HCT116 (cell line): ENCODE measurements at regions not wholly inside any gene's neighbourhood (a gene's known extent, or its start where the extent isn't known, plus 50 kb on each side); places are given as distances from the start of the nearest gene placed in this dataset.

Experiments used
- ATAC-seq: fragments of 200-7000 bp; cut with Tn5 transposase; 2 replicates; pipeline ENCODE4 v1.9.1; 2020; ENCODE audit warnings: mild to moderate bottlenecking, moderate library complexity
- BruUV-seq: library from RNA; stranded (reverse); fragments of 400-500 nt; replicated peaks from 2 replicates; lab custom pipeline; 2021; lab: Mats Ljungman, UMichigan
- CTCF ChIA-PET: fragments of 300-600 bp; sonication (Branson Sonifier 250); formaldehyde crosslinking; loops from one replicate; lab custom pipeline; 2021; ENCODE audit warnings: antibody characterized with exemption; lab: Charles Lee
- POLR2A ChIA-PET: fragments of 300-600, 350-600 bp; sonication (Branson Sonifier 250); formaldehyde crosslinking; loops from one replicate; lab custom pipeline; 2021; ENCODE audit warnings: antibody characterized with exemption; lab: Charles Lee
- RAD21 ChIA-PET, 2 experiments: fragments of 300-600 bp; sonication (Branson Sonifier 250); formaldehyde crosslinking; loops; one replicate each; lab custom pipeline; 2023; ENCODE audit warnings: low total read pairs in 2 of 2; ENCODE audit not compliant: uncharacterized antibody in 2 of 2, unreplicated experiment in 2 of 2, low non-redundant PET in 1 of 2; lab: Charles Lee
- DNase-seq: peaks from one replicate; pipeline ENCODE4 v3.0.0-alpha.2; 2010; ENCODE audit warnings: low read depth, low spot score
- H2AFZ ChIP-seq: fragments of 200-600 bp; shearing (Covaris generic), sonication (generic); 2 replicates; pipeline ENCODE4 v1.6.1; 2017; ENCODE audit warnings: low read depth, mixed run types, mixed read lengths, antibody characterized with exemption, low read length; ENCODE audit not compliant: poor library complexity, severe bottlenecking
- H3K27ac ChIP-seq: 2 replicates; pipeline ENCODE4 v1.5.1; 2012; ENCODE audit warnings: low read depth, low read length
- H3K27me3 ChIP-seq: fragments of 200-600 bp; sonication (generic); 2 replicates; pipeline ENCODE4 v1.6.1; 2016; ENCODE audit warnings: mixed run types, low read length, mixed read lengths; ENCODE audit not compliant: insufficient read depth
- H3K36me3 ChIP-seq, 2 experiments: fragments of 200-500 bp in 1 of 2; fragments of 200-600 bp in 1 of 2; sonication (Bioruptor generic) in 1 of 2; sonication (generic) in 1 of 2; 2 replicates each; pipeline versions ENCODE4 v1.5.1 to v1.6.1; 2014 to 2016; ENCODE audit warnings: low read length in 2 of 2, inconsistent platforms in 1 of 2, mixed read lengths in 1 of 2, mixed run types in 1 of 2; ENCODE audit not compliant: insufficient read depth in 2 of 2, control insufficient read depth in 1 of 2
- H3K4me1 ChIP-seq, 2 experiments: fragments of 200-600 bp in 1 of 2; sonication (generic) in 1 of 2; 2 replicates each; pipeline versions ENCODE4 v1.5.1 to v1.6.1; 2012 to 2017; ENCODE audit warnings: low read length in 2 of 2, inconsistent platforms in 1 of 2, mild to moderate bottlenecking in 1 of 2, mixed read lengths in 1 of 2, mixed run types in 1 of 2, moderate library complexity in 1 of 2; ENCODE audit not compliant: insufficient read depth in 2 of 2, control insufficient read depth in 1 of 2
- H3K4me2 ChIP-seq: fragments of 200-600 bp; sonication (generic); 2 replicates; pipeline ENCODE4 v1.6.1; 2017; ENCODE audit warnings: mixed run types, low read length, mixed read lengths
- H3K4me3 ChIP-seq, 2 experiments: fragments of 200-600 bp in 1 of 2; sonication (generic) in 1 of 2; replicated peaks in 1 of 2; 2 replicates each; pipeline ENCODE4 v1.5.1; 2011 to 2016; ENCODE audit warnings: low read length in 2 of 2, control low read depth in 1 of 2, low read depth in 1 of 2, mild to moderate bottlenecking in 1 of 2, mixed read lengths in 1 of 2, mixed run types in 1 of 2
- H3K79me2 ChIP-seq: fragments of 200-600 bp; sonication (generic); 2 replicates; pipeline ENCODE4 v1.6.1; 2017; ENCODE audit warnings: mild to moderate bottlenecking, mixed run types, low read length, moderate library complexity, mixed read lengths; ENCODE audit not compliant: insufficient read depth
- H3K9ac ChIP-seq: fragments of 200-600 bp; sonication (generic); 2 replicates; pipeline ENCODE4 v1.6.1; 2016; ENCODE audit warnings: low read length, mixed read lengths
- H3K9me2 ChIP-seq: fragments of 200-600 bp; sonication (generic), shearing (Covaris generic); 2 replicates; pipeline ENCODE4 v1.6.1; 2017; ENCODE audit warnings: mixed run types, mild to moderate bottlenecking, moderate library complexity; ENCODE audit not compliant: insufficient read depth
- H3K9me3 ChIP-seq, 2 experiments: fragments of 200-500 bp in 1 of 2; fragments of 200-600 bp in 1 of 2; sonication (Bioruptor generic) in 1 of 2; sonication (generic) in 1 of 2; 2 replicates each; pipeline ENCODE4 v1.6.1; 2014 to 2017; ENCODE audit warnings: low read length in 2 of 2, mixed read lengths in 2 of 2, inconsistent platforms in 1 of 2, low read depth in 1 of 2, mild to moderate bottlenecking in 1 of 2, mixed run types in 1 of 2, moderate library complexity in 1 of 2; ENCODE audit not compliant: control insufficient read depth in 1 of 2, insufficient read depth in 1 of 2
- H4K20me1 ChIP-seq: fragments of 200-600 bp; sonication (generic), shearing (Covaris generic); 2 replicates; pipeline ENCODE4 v1.6.1; 2017; ENCODE audit warnings: mixed run types, mild to moderate bottlenecking, moderate library complexity; ENCODE audit not compliant: insufficient read depth
- CBX3 ChIP-seq: IDR thresholded peaks from 2 replicates; pipeline ENCODE4 v1.6.1; 2012; ENCODE audit warnings: low read depth
- CEBPB ChIP-seq: IDR thresholded peaks from 2 replicates; pipeline ENCODE4 v1.6.1; 2012; ENCODE audit warnings: low read depth
- ELF1 ChIP-seq: IDR thresholded peaks from 2 replicates; pipeline ENCODE4 v1.6.1; 2012; ENCODE audit warnings: low read depth, borderline replicate concordance
- EZH2 ChIP-seq: fragments of 200-600 bp; sonication (generic); IDR thresholded peaks from 2 replicates; pipeline ENCODE4 v1.6.1; 2017; ENCODE audit warnings: antibody characterized with exemption, mixed run types
- EZH2phosphoT487 ChIP-seq: fragments of 200-600 bp; IDR thresholded peaks from 2 replicates; pipeline ENCODE4 v1.6.1; 2018; ENCODE audit warnings: antibody characterized with exemption, borderline replicate concordance
- FOSL1 ChIP-seq: IDR thresholded peaks from 2 replicates; pipeline ENCODE4 v1.6.1; 2012; ENCODE audit warnings: low read depth
- JUND ChIP-seq: IDR thresholded peaks from 2 replicates; pipeline ENCODE4 v1.6.1; 2012
- POLR2A ChIP-seq: IDR thresholded peaks from 2 replicates; pipeline ENCODE4 v1.7.0; 2011; ENCODE audit warnings: borderline replicate concordance; ENCODE audit not compliant: insufficient read depth, insufficient read length; ENCODE audit errors: extremely low read depth
- SIN3A ChIP-seq: IDR thresholded peaks from 2 replicates; pipeline ENCODE4 v1.6.1; 2012; ENCODE audit warnings: low read depth
- TCF7L2 ChIP-seq: IDR thresholded peaks from 2 replicates; pipeline ENCODE4 v1.7.0; 2011; ENCODE audit warnings: borderline replicate concordance, inconsistent platforms; ENCODE audit not compliant: insufficient read depth, insufficient read length; ENCODE audit errors: extremely low read depth
- ZFX ChIP-seq: fragments of 450-650 bp; IDR thresholded peaks from 2 replicates; pipeline ENCODE4 v1.6.1; 2017
- intact Hi-C: fragments of 100-400 bp; cut with micrococcal nuclease; formaldehyde crosslinking; loops from 2 replicates; pipeline ENCODE4 v1.10.0; 2022
- TF ChIP-seq, protein P1 (sequence below): IDR thresholded peaks from 2 replicates; pipeline ENCODE4 v1.6.1; 2012; ENCODE audit warnings: low read depth
- TF ChIP-seq, protein P2 (sequence below): IDR thresholded peaks from 2 replicates; pipeline ENCODE4 v1.6.1; 2012
- TF ChIP-seq, protein P3 (sequence below): IDR thresholded peaks from 2 replicates; pipeline ENCODE4 v1.6.1; 2012
- TF ChIP-seq, protein P4 (sequence below): IDR thresholded peaks from 2 replicates; pipeline ENCODE4 v1.6.1; 2011; ENCODE audit warnings: mild to moderate bottlenecking, low read length, moderate library complexity; ENCODE audit not compliant: insufficient replicate concordance; ENCODE audit errors: extremely low read depth

DNA sequence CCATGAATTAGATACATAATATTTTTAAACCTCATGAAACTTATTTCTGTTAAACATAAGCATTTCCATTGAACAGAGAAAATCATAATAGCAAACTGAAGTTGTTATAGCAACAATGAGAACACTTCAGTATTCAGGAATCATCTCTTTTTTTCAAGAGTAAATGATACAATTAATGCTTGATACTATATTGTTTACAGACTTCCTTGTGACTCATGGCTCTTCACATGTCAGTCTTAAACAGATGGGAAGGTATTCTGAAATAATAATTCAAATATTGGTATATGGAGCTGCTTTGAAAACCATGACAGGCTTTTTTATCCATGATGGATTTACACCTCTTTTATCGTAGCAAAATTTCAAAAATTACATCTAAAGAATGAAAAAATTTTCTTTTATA, 226.5 kb upstream of the RBMS1 start:
- Histone ChIP-seq H3K4me3 (no peak overlapping the region), H3K79me2 (no peaks in the 10 kb centered on the region), H3K9ac (no peak overlapping the region), H3K4me2 (no peak overlapping the region), H3K9me2 (no peaks in the 10 kb centered on the region), H3K9me3 (no peaks in the 10 kb centered on the region), H3K36me3 (no peaks in the 10 kb centered on the region), H3K27ac (no peak overlapping the region), H3K4me1 (no peaks in the 10 kb centered on the region), H3K27me3 (no peaks in the 10 kb centered on the region), H2AFZ (no peak overlapping the region), H4K20me1 (no peaks in the 10 kb centered on the region)
- ChIA-PET POLR2A (no interaction called here), CTCF (no interaction called here), RAD21 (no interaction called here)
- TF ChIP-seq EZH2phosphoT487 (no peak), JUND (no peak), TCF7L2 (no peak), POLR2A (no peak), FOSL1 (no peak), EZH2 (no peak), SIN3A (no peak), ELF1 (no peak), CEBPB (no peak), ZFX (no peak), CBX3 (no peak)
- TF ChIP-seq, protein P1, sequence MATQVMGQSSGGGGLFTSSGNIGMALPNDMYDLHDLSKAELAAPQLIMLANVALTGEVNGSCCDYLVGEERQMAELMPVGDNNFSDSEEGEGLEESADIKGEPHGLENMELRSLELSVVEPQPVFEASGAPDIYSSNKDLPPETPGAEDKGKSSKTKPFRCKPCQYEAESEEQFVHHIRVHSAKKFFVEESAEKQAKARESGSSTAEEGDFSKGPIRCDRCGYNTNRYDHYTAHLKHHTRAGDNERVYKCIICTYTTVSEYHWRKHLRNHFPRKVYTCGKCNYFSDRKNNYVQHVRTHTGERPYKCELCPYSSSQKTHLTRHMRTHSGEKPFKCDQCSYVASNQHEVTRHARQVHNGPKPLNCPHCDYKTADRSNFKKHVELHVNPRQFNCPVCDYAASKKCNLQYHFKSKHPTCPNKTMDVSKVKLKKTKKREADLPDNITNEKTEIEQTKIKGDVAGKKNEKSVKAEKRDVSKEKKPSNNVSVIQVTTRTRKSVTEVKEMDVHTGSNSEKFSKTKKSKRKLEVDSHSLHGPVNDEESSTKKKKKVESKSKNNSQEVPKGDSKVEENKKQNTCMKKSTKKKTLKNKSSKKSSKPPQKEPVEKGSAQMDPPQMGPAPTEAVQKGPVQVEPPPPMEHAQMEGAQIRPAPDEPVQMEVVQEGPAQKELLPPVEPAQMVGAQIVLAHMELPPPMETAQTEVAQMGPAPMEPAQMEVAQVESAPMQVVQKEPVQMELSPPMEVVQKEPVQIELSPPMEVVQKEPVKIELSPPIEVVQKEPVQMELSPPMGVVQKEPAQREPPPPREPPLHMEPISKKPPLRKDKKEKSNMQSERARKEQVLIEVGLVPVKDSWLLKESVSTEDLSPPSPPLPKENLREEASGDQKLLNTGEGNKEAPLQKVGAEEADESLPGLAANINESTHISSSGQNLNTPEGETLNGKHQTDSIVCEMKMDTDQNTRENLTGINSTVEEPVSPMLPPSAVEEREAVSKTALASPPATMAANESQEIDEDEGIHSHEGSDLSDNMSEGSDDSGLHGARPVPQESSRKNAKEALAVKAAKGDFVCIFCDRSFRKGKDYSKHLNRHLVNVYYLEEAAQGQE = no peak
- TF ChIP-seq, protein P2, sequence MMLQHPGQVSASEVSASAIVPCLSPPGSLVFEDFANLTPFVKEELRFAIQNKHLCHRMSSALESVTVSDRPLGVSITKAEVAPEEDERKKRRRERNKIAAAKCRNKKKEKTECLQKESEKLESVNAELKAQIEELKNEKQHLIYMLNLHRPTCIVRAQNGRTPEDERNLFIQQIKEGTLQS = no peak
- TF ChIP-seq, protein P3, sequence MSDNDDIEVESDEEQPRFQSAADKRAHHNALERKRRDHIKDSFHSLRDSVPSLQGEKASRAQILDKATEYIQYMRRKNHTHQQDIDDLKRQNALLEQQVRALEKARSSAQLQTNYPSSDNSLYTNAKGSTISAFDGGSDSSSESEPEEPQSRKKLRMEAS = no peak
- TF ChIP-seq, protein P4, sequence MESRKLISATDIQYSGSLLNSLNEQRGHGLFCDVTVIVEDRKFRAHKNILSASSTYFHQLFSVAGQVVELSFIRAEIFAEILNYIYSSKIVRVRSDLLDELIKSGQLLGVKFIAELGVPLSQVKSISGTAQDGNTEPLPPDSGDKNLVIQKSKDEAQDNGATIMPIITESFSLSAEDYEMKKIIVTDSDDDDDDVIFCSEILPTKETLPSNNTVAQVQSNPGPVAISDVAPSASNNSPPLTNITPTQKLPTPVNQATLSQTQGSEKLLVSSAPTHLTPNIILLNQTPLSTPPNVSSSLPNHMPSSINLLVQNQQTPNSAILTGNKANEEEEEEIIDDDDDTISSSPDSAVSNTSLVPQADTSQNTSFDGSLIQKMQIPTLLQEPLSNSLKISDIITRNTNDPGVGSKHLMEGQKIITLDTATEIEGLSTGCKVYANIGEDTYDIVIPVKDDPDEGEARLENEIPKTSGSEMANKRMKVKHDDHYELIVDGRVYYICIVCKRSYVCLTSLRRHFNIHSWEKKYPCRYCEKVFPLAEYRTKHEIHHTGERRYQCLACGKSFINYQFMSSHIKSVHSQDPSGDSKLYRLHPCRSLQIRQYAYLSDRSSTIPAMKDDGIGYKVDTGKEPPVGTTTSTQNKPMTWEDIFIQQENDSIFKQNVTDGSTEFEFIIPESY = no peak
- no TSS peak for BruUV-seq
- DNase-seq (no peak), ATAC-seq (no peak)
- intact Hi-C loops = no loop called here
